Keratinocyte (primary cell): ENCODE measurements at regions not wholly inside any gene's neighbourhood (a gene's known extent, or its start where the extent isn't known, plus 50 kb on each side); places are given as distances from the start of the nearest gene placed in this dataset.
A peak's percentile ranks its signal among the peaks of the same experiment; 100 is the strongest.
"Not testable (repeated sequence)": the region's sequence is repeated elsewhere in the genome, so short reads cannot be mapped to it uniquely, and the experiment has no call there.

Source experiments
- DNase-seq: peaks from one replicate; pipeline ENCODE4 v3.0.0-alpha.2; 2011; ENCODE audit warnings: low read depth, missing footprints, low spot score
- FAIRE-seq: peaks from 2 replicates; lab custom pipeline; 2011; peaks lifted over from hg19 to GRCh38; lab: Jason Lieb, UNC
- H2AFZ ChIP-seq: 2 replicates; pipeline ENCODE4 v1.6.0; 2012; ENCODE audit warnings: low read length, control low read depth, inconsistent platforms; ENCODE audit not compliant: control insufficient read depth
- H3K27ac ChIP-seq: 2 replicates; pipeline ENCODE4 v1.5.1; 2011; ENCODE audit warnings: low read length; ENCODE audit not compliant: control insufficient read depth, insufficient read depth
- H3K27me3 ChIP-seq: 3 replicates; pipeline ENCODE4 v1.6.0; 2011; ENCODE audit warnings: low read length; ENCODE audit not compliant: control insufficient read depth, insufficient read depth; ENCODE audit errors: extremely low read depth
- H3K36me3 ChIP-seq, 2 experiments: 2 replicates in 1 of 2; 3 replicates in 1 of 2; pipeline ENCODE4 v1.5.1; 2011; ENCODE audit warnings: low read length in 2 of 2, mild to moderate bottlenecking in 1 of 2; ENCODE audit not compliant: control insufficient read depth in 2 of 2, insufficient read depth in 2 of 2; ENCODE audit errors: extremely low read depth in 1 of 2
- H3K4me1 ChIP-seq: 3 replicates; pipeline ENCODE4 v1.5.1; 2011; ENCODE audit warnings: low read length; ENCODE audit not compliant: control insufficient read depth, insufficient read depth; ENCODE audit errors: extremely low read depth
- H3K4me2 ChIP-seq: 3 replicates; pipeline ENCODE4 v1.6.0; 2011; ENCODE audit warnings: low read depth, low read length; ENCODE audit not compliant: control insufficient read depth, insufficient read depth; ENCODE audit errors: extremely low read depth
- H3K4me3 ChIP-seq, 3 experiments: fragments of 200-600 bp in 1 of 3; sonication (generic) in 1 of 3; 2 replicates in 2 of 3; 3 replicates in 1 of 3; pipeline ENCODE4 v1.5.1; 2011 to 2016; ENCODE audit warnings: low read length in 3 of 3, mild to moderate bottlenecking in 3 of 3, control low read depth in 2 of 3, inconsistent platforms in 1 of 3, low read depth in 1 of 3, mixed read lengths in 1 of 3, mixed run types in 1 of 3, moderate library complexity in 1 of 3; ENCODE audit not compliant: control insufficient read depth in 2 of 3, insufficient read depth in 2 of 3; ENCODE audit errors: extremely low read depth in 1 of 3
- H3K79me2 ChIP-seq: 2 replicates; pipeline ENCODE4 v1.6.0; 2012; ENCODE audit warnings: low read length; ENCODE audit not compliant: control insufficient read depth, insufficient read depth
- H3K9ac ChIP-seq: 3 replicates; pipeline ENCODE4 v1.6.0; 2011; ENCODE audit warnings: low read length; ENCODE audit not compliant: control insufficient read depth, insufficient read depth; ENCODE audit errors: extremely low read depth
- H3K9me1 ChIP-seq: 3 replicates; pipeline ENCODE4 v1.6.0; 2011; ENCODE audit warnings: low read length; ENCODE audit not compliant: control insufficient read depth, insufficient read depth; ENCODE audit errors: extremely low read depth
- H3K9me3 ChIP-seq: 2 replicates; pipeline ENCODE4 v1.5.1; 2012; ENCODE audit warnings: low read depth, low read length; ENCODE audit not compliant: control insufficient read depth
- H4K20me1 ChIP-seq: 3 replicates; pipeline ENCODE4 v1.6.0; 2011; ENCODE audit warnings: low read length; ENCODE audit not compliant: control insufficient read depth, insufficient read depth; ENCODE audit errors: extremely low read depth
- CTCF ChIP-seq, 3 experiments: IDR thresholded peaks in 1 of 3; conservative IDR thresholded peaks in 1 of 3; optimal IDR thresholded peaks in 1 of 3; 2 replicates in 2 of 3; 3 replicates in 1 of 3; pipeline versions ENCODE3 to v1.5.1; 2011; ENCODE audit warnings: low read length in 3 of 3, mild to moderate bottlenecking in 3 of 3, moderate library complexity in 2 of 3, control low read depth in 1 of 3, inconsistent platforms in 1 of 3; ENCODE audit not compliant: insufficient read depth in 2 of 3; ENCODE audit errors: extremely low read depth in 1 of 3
- EZH2 ChIP-seq: IDR thresholded peaks from one replicate; pipeline ENCODE4 v1.6.1; 2012; ENCODE audit warnings: inconsistent platforms, mild to moderate bottlenecking, low read length, moderate library complexity
- dilution Hi-C: fragments of 300-500 bp; cut with MboI; formaldehyde crosslinking; loops from one replicate; pipeline ENCODE4 v1.7.0; 2020; ENCODE audit warnings: low sequenced_read_pairs; ENCODE audit not compliant: extremely low pct_ligation_motif_present

- no peak overlapping the region for H2AFZ ChIP-seq
- dilution Hi-C loops = no loop called here
- peaks cover 81% of the 10 kb centered on the region for H3K79me2 ChIP-seq
- no peak for TF ChIP-seq CTCF (optimal IDR thresholded peaks at IDR 0.05 in 1 of 3, IDR thresholded peaks at IDR 0.05 in 1 of 3, conservative IDR thresholded peaks at IDR 0.05 in 1 of 3; ENCODE audit: extremely low read depth in 1 of 3, insufficient read depth in 2 of 3, low read length in 3 of 3)
- H3K4me1 ChIP-seq = peaks cover 13% of the 10 kb centered on the region
- H3K4me3 ChIP-seq = no peak overlapping the region
- H3K4me2 ChIP-seq = no peak overlapping the region
- peaks cover 7% of the 10 kb centered on the region for H4K20me1 ChIP-seq
- no peaks in the 10 kb centered on the region for H3K27me3 ChIP-seq
- H3K36me3 ChIP-seq = no peaks in the 10 kb centered on the region
- H3K9me1 ChIP-seq = no peaks in the 10 kb centered on the region
- no peaks in the 10 kb centered on the region for H3K9me3 ChIP-seq
- DNase-seq = no peak
- no peak overlapping the region for H3K9ac ChIP-seq
- H3K27ac ChIP-seq = no peak overlapping the region
- FAIRE-seq = no peak
Measured at GRCh38 chr18:46196627-46197243, 92.5 kb downstream of the HAUS1 start.

GRCh38 chr18:46199515-46200147 is 95.4 kb downstream of the HAUS1 start:
- no peak overlapping the region for H3K9ac ChIP-seq
- no peak for TF ChIP-seq EZH2
- no peak for TF ChIP-seq CTCF (optimal IDR thresholded peaks at IDR 0.05 in 1 of 3, IDR thresholded peaks at IDR 0.05 in 1 of 3, conservative IDR thresholded peaks at IDR 0.05 in 1 of 3; ENCODE audit: extremely low read depth in 1 of 3, insufficient read depth in 2 of 3, low read length in 3 of 3)
- dilution Hi-C loops = no loop called here
- H2AFZ ChIP-seq = no peak overlapping the region
- H3K36me3 ChIP-seq = no peaks in the 10 kb centered on the region
- no peak for FAIRE-seq
- H3K27me3 ChIP-seq = no peaks in the 10 kb centered on the region
- peaks cover 11% of the 10 kb centered on the region for H3K4me1 ChIP-seq
- no peaks in the 10 kb centered on the region for H4K20me1 ChIP-seq
- DNase-seq = no peak
- H3K4me3 ChIP-seq = no peak overlapping the region
- H3K9me1 ChIP-seq = no peaks in the 10 kb centered on the region
- peak overlapping the region; percentile 37 for H3K27ac ChIP-seq
- H3K79me2 ChIP-seq = peaks cover 83% of the 10 kb centered on the region
- no peaks in the 10 kb centered on the region for H3K9me3 ChIP-seq
- H3K4me2 ChIP-seq = no peak overlapping the region

GRCh38 chr18:46200178-46201055 is 96.2 kb downstream of the HAUS1 start:
- Histone ChIP-seq H3K27ac (peak overlapping the region; percentile 37), H3K4me1 (peaks cover 11% of the 10 kb centered on the region), H3K79me2 (peaks cover 83% of the 10 kb centered on the region)
- H3K4me3 ChIP-seq, H3K9me3 ChIP-seq, H3K9me1 ChIP-seq, H3K9ac ChIP-seq, FAIRE-seq, DNase-seq, H4K20me1 ChIP-seq, H3K27me3 ChIP-seq, dilution Hi-C loops, H3K36me3 ChIP-seq, H3K4me2 ChIP-seq, H2AFZ ChIP-seq: not testable (repeated sequence)
